Activated CD4-positive, alpha-beta T cell treated with anti-CD3 and anti-CD28 coated beads, Interleukin-2, amount 50 U/mL, for 48 hours (primary cell): ENCODE measurements at regions not wholly inside any gene's neighbourhood (a gene's known extent, or its start where the extent isn't known, plus 50 kb on each side); places are given as distances from the start of the nearest gene placed in this dataset.

Experiments used
- DNase-seq, 2 experiments: peaks; one replicate each; pipeline ENCODE4 v3.0.0-alpha.2; 2020

- DNase-seq: no peak
Measured at GRCh38 chr4:147327322-147327721, 153.6 kb upstream of the EDNRA start.

GRCh38 chr4:147328189-147328588, 152.7 kb upstream of the EDNRA start:
- no peak for DNase-seq

- DNase-seq: no peak
Measured at GRCh38 chr4:147328756-147329446, 152.0 kb upstream of the EDNRA start.

GRCh38 chr4:147332091-147332490, 148.8 kb upstream of the EDNRA start:
- no peak for DNase-seq

GRCh38 chr4:147334478-147334877, 146.4 kb upstream of the EDNRA start:
- DNase-seq: no peak

- DNase-seq: no peak
Measured at GRCh38 chr4:147335183-147335582, 145.7 kb upstream of the EDNRA start.

GRCh38 chr4:147336252-147336651, 144.6 kb upstream of the EDNRA start:
- no peak for DNase-seq

GRCh38 chr4:147339100-147339499, 141.8 kb upstream of the EDNRA start:
- DNase-seq: no peak

GRCh38 chr4:147340111-147340510, 140.8 kb upstream of the EDNRA start:
- no peak for DNase-seq

- DNase-seq: no peak
Measured at GRCh38 chr4:147340591-147341120, 140.2 kb upstream of the EDNRA start.

- DNase-seq: no peak
Measured at GRCh38 chr4:147343692-147344091, 137.2 kb upstream of the EDNRA start.

- DNase-seq: no peak
Measured at GRCh38 chr4:147345662-147346061, 135.2 kb upstream of the EDNRA start.

- DNase-seq: no peak
Measured at GRCh38 chr4:147347217-147347616, 133.7 kb upstream of the EDNRA start.

- DNase-seq: no peak
Measured at GRCh38 chr4:147349193-147349592, 131.7 kb upstream of the EDNRA start.

GRCh38 chr4:147351083-147351787, 129.7 kb upstream of the EDNRA start:
- no peak for DNase-seq

GRCh38 chr4:147354237-147354636, 126.7 kb upstream of the EDNRA start:
- DNase-seq: no peak

- DNase-seq: no peak
Measured at GRCh38 chr4:147355032-147355656, 125.8 kb upstream of the EDNRA start.

GRCh38 chr4:147355847-147356246, 125.0 kb upstream of the EDNRA start:
- no peak for DNase-seq

- no peak for DNase-seq
Measured at GRCh38 chr4:147360301-147360700, 120.6 kb upstream of the EDNRA start.

GRCh38 chr4:147361726-147362125, 119.2 kb upstream of the EDNRA start:
- no peak for DNase-seq

GRCh38 chr4:147362938-147363337, 118.0 kb upstream of the EDNRA start:
- no peak for DNase-seq

GRCh38 chr4:147363514-147363913, 117.4 kb upstream of the EDNRA start:
- no peak for DNase-seq

- DNase-seq: no peak
Measured at GRCh38 chr4:147365396-147365795, 115.5 kb upstream of the EDNRA start.

- no peak for DNase-seq
Measured at GRCh38 chr4:147366164-147366563, 114.7 kb upstream of the EDNRA start.
